Smooth muscle cell (in vitro differentiated cells): ENCODE measurements at regions not wholly inside any gene's neighbourhood (a gene's known extent, or its start where the extent isn't known, plus 50 kb on each side); places are given as distances from the start of the nearest gene placed in this dataset.
"Not testable (repeated sequence)": the region's sequence is repeated elsewhere in the genome, so short reads cannot be mapped to it uniquely, and the experiment has no call there.

Experiments used
- DNase-seq: peaks from one replicate; lab custom pipeline; 2025; ENCODE audit not compliant: unreplicated experiment; lab: John Stamatoyannopoulos, UW
- H2AFZ ChIP-seq: fragments of 200-600 bp; sonication (generic); 2 replicates; pipeline ENCODE4 v1.6.0; 2016; ENCODE audit warnings: antibody characterized with exemption, low read depth, mild to moderate bottlenecking
- H3F3A ChIP-seq: fragments of 200-600 bp; sonication (generic); 2 replicates; pipeline ENCODE4 v1.6.0; 2017; ENCODE audit warnings: antibody characterized with exemption, low read depth
- H3K27ac ChIP-seq: fragments of 200-600 bp; sonication (generic); 2 replicates; pipeline ENCODE4 v1.5.1; 2016; ENCODE audit warnings: low read depth, mild to moderate bottlenecking
- H3K27me3 ChIP-seq: fragments of 200-600 bp; sonication (generic); 2 replicates; pipeline ENCODE4 v1.6.1; 2016; ENCODE audit warnings: low read depth, mild to moderate bottlenecking
- H3K36me3 ChIP-seq: fragments of 200-600 bp; sonication (generic); 2 replicates; pipeline ENCODE4 v1.5.1; 2016; ENCODE audit warnings: low read depth
- H3K4me1 ChIP-seq: fragments of 200-600 bp; sonication (generic); 2 replicates; pipeline ENCODE4 v1.5.1; 2016; ENCODE audit warnings: low read depth
- H3K4me2 ChIP-seq: fragments of 200-600 bp; sonication (generic); 2 replicates; pipeline ENCODE4 v1.6.0; 2016; ENCODE audit warnings: mild to moderate bottlenecking
- H3K4me3 ChIP-seq: fragments of 200-600 bp; sonication (generic); 2 replicates; pipeline ENCODE4 v1.5.1; 2016; ENCODE audit warnings: mild to moderate bottlenecking
- H3K79me2 ChIP-seq: fragments of 200-600 bp; sonication (generic); 2 replicates; pipeline ENCODE4 v1.6.0; 2016; ENCODE audit warnings: low read depth, mild to moderate bottlenecking
- H3K9ac ChIP-seq: fragments of 200-600 bp; sonication (generic); 2 replicates; pipeline ENCODE4 v1.6.0; 2016; ENCODE audit warnings: low read depth
- H3K9me3 ChIP-seq: fragments of 200-600 bp; sonication (generic); replicated peaks from 2 replicates; pipeline ENCODE4 v1.5.1; 2016; ENCODE audit warnings: low read depth
- H4K20me1 ChIP-seq: fragments of 200-600 bp; sonication (generic); 2 replicates; pipeline ENCODE4 v1.6.0; 2016; ENCODE audit warnings: low read depth
- CTCF ChIP-seq: fragments of 200-600 bp; sonication (generic); IDR thresholded peaks from 2 replicates; pipeline ENCODE4 v1.5.1; 2017; ENCODE audit warnings: borderline replicate concordance, mild to moderate bottlenecking, antibody characterized with exemption; ENCODE audit not compliant: insufficient read depth, poor library complexity, severe bottlenecking
- WGBS: methylation state at CpG from one replicate; pipeline ENCODE4 v1.1.7; 2016; ENCODE audit warnings: low lambda C conversion rate; 5-methylcytosine and 5-hydroxymethylcytosine counted together

GRCh38 chrX:825991-826390 is 195.4 kb downstream of the SHOX start:
- Histone ChIP-seq H4K20me1 (no peaks in the 10 kb centered on the region), H3K4me1 (peaks cover 7% of the 10 kb centered on the region), H3K36me3 (no peaks in the 10 kb centered on the region), H3F3A (no peaks in the 10 kb centered on the region), H3K9ac (peak overlapping the region; percentile 26), H2AFZ (peak overlapping the region; percentile 80), H3K4me3 (peak overlapping the region; percentile 23), H3K9me3 (no peaks in the 10 kb centered on the region), H3K4me2 (peak overlapping the region; percentile 38), H3K27ac (peak overlapping the region; percentile 80), H3K27me3 (no peaks in the 10 kb centered on the region), H3K79me2 (no peaks in the 10 kb centered on the region)
- WGBS: 38% methylated on average over 11 of the region's 11 CpGs
- no peak for TF ChIP-seq CTCF
- DNase-seq: no peak

- H3K4me3 ChIP-seq, H3K79me2 ChIP-seq, DNase-seq, H3K36me3 ChIP-seq, H3K4me2 ChIP-seq, H3K27me3 ChIP-seq, H3F3A ChIP-seq, H3K9me3 ChIP-seq, H3K9ac ChIP-seq, H3K27ac ChIP-seq, H2AFZ ChIP-seq, H4K20me1 ChIP-seq, H3K4me1 ChIP-seq: not testable (repeated sequence)
- WGBS: 100% methylated on average over 1 of the region's 1 CpG
Measured at GRCh38 chrX:823073-823472, 192.5 kb downstream of the SHOX start.

GRCh38 chrX:821327-822107 is 190.9 kb downstream of the SHOX start:
- no peak for DNase-seq

GRCh38 chrX:819684-820083 is 189.1 kb downstream of the SHOX start:
- Histone ChIP-seq H3K4me3 (no peak overlapping the region), H3K4me2 (no peak overlapping the region), H4K20me1 (no peaks in the 10 kb centered on the region), H3K9ac (no peak overlapping the region), H3K9me3 (no peaks in the 10 kb centered on the region), H3K79me2 (no peaks in the 10 kb centered on the region), H3F3A (no peaks in the 10 kb centered on the region), H2AFZ (no peak overlapping the region), H3K27me3 (no peaks in the 10 kb centered on the region), H3K27ac (no peak overlapping the region), H3K36me3 (no peaks in the 10 kb centered on the region), H3K4me1 (no peaks in the 10 kb centered on the region)
- DNase-seq: no peak
- TF ChIP-seq CTCF: no peak
- 89% methylated on average over 15 of the region's 15 CpGs for WGBS

More at GRCh38 chrX:821327-822107, 190.9 kb downstream of the SHOX start:
- 83% methylated on average over 12 of the region's 12 CpGs for WGBS
- no peaks in the 10 kb centered on the region for H3F3A ChIP-seq
- H3K36me3 ChIP-seq: no peaks in the 10 kb centered on the region
- no peaks in the 10 kb centered on the region for H3K79me2 ChIP-seq
- TF ChIP-seq CTCF: no peak
- no peak overlapping the region for H2AFZ ChIP-seq
- no peaks in the 10 kb centered on the region for H3K9me3 ChIP-seq
- no peak overlapping the region for H3K4me3 ChIP-seq
- no peak overlapping the region for H3K27ac ChIP-seq
- peaks cover 5% of the 10 kb centered on the region for H3K4me1 ChIP-seq
- no peaks in the 10 kb centered on the region for H4K20me1 ChIP-seq
- no peaks in the 10 kb centered on the region for H3K27me3 ChIP-seq
- no peak overlapping the region for H3K4me2 ChIP-seq
- H3K9ac ChIP-seq: no peak overlapping the region
